Caco-2 (cell line): ENCODE measurements at regions not wholly inside any gene's neighbourhood (a gene's known extent, or its start where the extent isn't known, plus 50 kb on each side); places are given as distances from the start of the nearest gene placed in this dataset.

Experiments
- BruUV-seq: library from RNA; stranded (reverse); fragments of 400-500 nt; replicated peaks from 2 replicates; lab custom pipeline; 2021; lab: Mats Ljungman, UMichigan
- CTCF ChIA-PET: fragments of 300-600 bp; sonication (Branson Sonifier 250); formaldehyde crosslinking; loops from one replicate; lab custom pipeline; 2022; ENCODE audit warnings: antibody characterized with exemption; lab: Charles Lee
- POLR2A ChIA-PET: fragments of 300-600 bp; sonication (Branson Sonifier 250); formaldehyde crosslinking; loops from one replicate; lab custom pipeline; 2022; ENCODE audit warnings: antibody characterized with exemption; lab: Charles Lee
- DNase-seq, 2 experiments: peaks; one replicate each; pipeline versions ENCODE4 v3.0.0 to v3.0.0-alpha.2; 2020 to 2022
- H3K27me3 ChIP-seq: replicated peaks from 2 replicates; pipeline ENCODE4 v1.6.0; 2011; ENCODE audit warnings: low read length; ENCODE audit not compliant: control insufficient read depth, insufficient read depth
- H3K36me3 ChIP-seq: 2 replicates; pipeline ENCODE4 v1.5.1; 2011; ENCODE audit warnings: low read length; ENCODE audit not compliant: control insufficient read depth, insufficient read depth
- H3K4me1 ChIP-seq: fragments of 250-450 bp; sonication (Bioruptor Pico); 2 replicates; pipeline ENCODE4 v1.5.1; 2020; ENCODE audit warnings: mild to moderate bottlenecking
- H3K4me3 ChIP-seq: 2 replicates; pipeline ENCODE4 v1.5.1; 2011; ENCODE audit warnings: low read depth, mild to moderate bottlenecking, control low read depth, low read length
- H3K9me3 ChIP-seq: fragments of 250-450 bp; sonication (Bioruptor Pico); 2 replicates; pipeline ENCODE4 v1.5.1; 2020; ENCODE audit warnings: mild to moderate bottlenecking, moderate library complexity
- H3K27ac Mint-ChIP-seq: one replicate; pipeline ENCODE4 v1.8.0; 2022; ENCODE audit warnings: mixed read lengths; ENCODE audit not compliant: unreplicated experiment
- H3K27me3 Mint-ChIP-seq: one replicate; pipeline ENCODE4 v1.8.0; 2022; ENCODE audit warnings: mixed read lengths; ENCODE audit not compliant: insufficient read depth, unreplicated experiment
- H3K36me3 Mint-ChIP-seq: one replicate; pipeline ENCODE4 v1.8.0; 2022; ENCODE audit warnings: mild to moderate bottlenecking, mixed read lengths; ENCODE audit not compliant: insufficient read depth, unreplicated experiment
- H3K4me1 Mint-ChIP-seq: one replicate; pipeline ENCODE4 v1.8.0; 2022; ENCODE audit warnings: low read depth, mixed read lengths; ENCODE audit not compliant: unreplicated experiment
- H3K4me3 Mint-ChIP-seq: one replicate; pipeline ENCODE4 v1.8.0; 2022; ENCODE audit warnings: mild to moderate bottlenecking, moderate library complexity, mixed read lengths; ENCODE audit not compliant: unreplicated experiment
- H3K9me3 Mint-ChIP-seq: one replicate; pipeline ENCODE4 v1.8.0; 2022; ENCODE audit warnings: mixed read lengths; ENCODE audit not compliant: unreplicated experiment
- intact Hi-C: fragments of 100-400 bp; cut with micrococcal nuclease; formaldehyde crosslinking; loops from one replicate; pipeline ENCODE4 v1.10.0; 2022; ENCODE audit not compliant: unreplicated experiment
- TF ChIP-seq, protein P1 (sequence below), 2 experiments: fragments of 200-600 bp in 1 of 2; IDR thresholded peaks; 1 replicate in 1 of 2; 2 replicates in 1 of 2; pipeline versions ENCODE4 v1.5.1 to v1.8.0; 2011 to 2022; ENCODE audit warnings: antibody characterized with exemption in 1 of 2, control low read depth in 1 of 2, inconsistent platforms in 1 of 2, low read depth in 1 of 2, low read length in 1 of 2, mild to moderate bottlenecking in 1 of 2, moderate library complexity in 1 of 2; ENCODE audit not compliant: insufficient read depth in 1 of 2, severe bottlenecking in 1 of 2, unreplicated experiment in 1 of 2

DNA sequence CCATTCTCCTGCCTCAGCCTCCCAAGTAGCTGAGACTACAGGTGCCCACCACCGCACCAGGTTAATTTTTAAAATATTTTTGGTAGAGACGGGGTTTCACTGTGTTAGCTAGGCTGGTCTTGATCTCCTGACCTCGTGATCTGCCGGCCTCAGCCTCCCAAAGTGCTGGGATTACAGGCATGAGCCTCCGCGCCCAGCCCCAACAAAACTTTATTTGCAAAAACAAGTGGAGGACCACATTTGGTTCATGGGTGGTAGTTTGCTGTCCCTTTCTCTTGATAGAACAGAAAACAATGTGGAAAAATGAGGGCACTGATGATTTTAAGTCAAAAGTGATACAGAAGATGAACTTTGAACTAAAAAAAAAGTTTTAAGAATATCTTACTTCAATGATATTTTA is 121.8 kb upstream of the SERPIND1 start:
- Histone ChIP-seq H3K27me3 (no peaks in the 10 kb centered on the region), H3K36me3 (no peaks in the 10 kb centered on the region), H3K4me3 (no peak overlapping the region), H3K9me3 (no peaks in the 10 kb centered on the region), H3K4me1 (no peaks in the 10 kb centered on the region)
- no TSS peak for BruUV-seq
- no peaks in the 10 kb centered on the region for H3K36me3 Mint-ChIP-seq
- no peak for DNase-seq
- H3K4me3 Mint-ChIP-seq = no peak overlapping the region
- H3K9me3 Mint-ChIP-seq = no peaks in the 10 kb centered on the region
- no peak overlapping the region for H3K27ac Mint-ChIP-seq
- CTCF ChIA-PET = no interaction called here
- TF ChIP-seq, protein P1, sequence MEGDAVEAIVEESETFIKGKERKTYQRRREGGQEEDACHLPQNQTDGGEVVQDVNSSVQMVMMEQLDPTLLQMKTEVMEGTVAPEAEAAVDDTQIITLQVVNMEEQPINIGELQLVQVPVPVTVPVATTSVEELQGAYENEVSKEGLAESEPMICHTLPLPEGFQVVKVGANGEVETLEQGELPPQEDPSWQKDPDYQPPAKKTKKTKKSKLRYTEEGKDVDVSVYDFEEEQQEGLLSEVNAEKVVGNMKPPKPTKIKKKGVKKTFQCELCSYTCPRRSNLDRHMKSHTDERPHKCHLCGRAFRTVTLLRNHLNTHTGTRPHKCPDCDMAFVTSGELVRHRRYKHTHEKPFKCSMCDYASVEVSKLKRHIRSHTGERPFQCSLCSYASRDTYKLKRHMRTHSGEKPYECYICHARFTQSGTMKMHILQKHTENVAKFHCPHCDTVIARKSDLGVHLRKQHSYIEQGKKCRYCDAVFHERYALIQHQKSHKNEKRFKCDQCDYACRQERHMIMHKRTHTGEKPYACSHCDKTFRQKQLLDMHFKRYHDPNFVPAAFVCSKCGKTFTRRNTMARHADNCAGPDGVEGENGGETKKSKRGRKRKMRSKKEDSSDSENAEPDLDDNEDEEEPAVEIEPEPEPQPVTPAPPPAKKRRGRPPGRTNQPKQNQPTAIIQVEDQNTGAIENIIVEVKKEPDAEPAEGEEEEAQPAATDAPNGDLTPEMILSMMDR (IDR thresholded peaks at IDR 0.05; ENCODE audit: insufficient read depth in 1 of 2, low read depth in 1 of 2, low read length in 1 of 2, severe bottlenecking in 1 of 2, unreplicated experiment in 1 of 2) = no peak
- intact Hi-C loops = no loop called here
- POLR2A ChIA-PET = no interaction called here
- no peaks in the 10 kb centered on the region for H3K4me1 Mint-ChIP-seq
- H3K27me3 Mint-ChIP-seq = no peaks in the 10 kb centered on the region

DNA sequence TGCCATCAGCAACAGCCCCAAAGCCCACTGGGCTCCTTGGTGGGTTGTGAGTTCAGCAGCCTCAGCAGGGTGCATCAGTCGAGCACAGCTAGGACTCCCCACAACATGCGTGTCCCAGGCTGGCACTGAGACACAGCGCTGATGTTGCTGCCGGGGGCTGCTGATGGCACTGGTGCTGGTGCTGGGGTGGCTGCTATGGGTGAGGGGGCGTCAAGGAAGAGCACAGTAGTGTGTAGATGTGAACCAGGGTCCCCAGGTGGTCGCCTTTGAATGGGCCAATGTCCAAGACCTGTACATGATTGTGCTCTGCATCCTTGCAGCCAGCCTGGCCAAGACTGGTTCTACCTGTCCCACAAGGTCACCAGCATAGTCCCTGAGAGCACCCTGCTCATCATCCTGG is 121.3 kb upstream of the SERPIND1 start:
- H3K27me3 ChIP-seq = no peaks in the 10 kb centered on the region
- no peak overlapping the region for H3K4me3 Mint-ChIP-seq
- ChIA-PET POLR2A (no interaction called here), CTCF (no interaction called here)
- no peaks in the 10 kb centered on the region for H3K9me3 ChIP-seq
- H3K36me3 ChIP-seq = no peaks in the 10 kb centered on the region
- no peaks in the 10 kb centered on the region for H3K36me3 Mint-ChIP-seq
- DNase-seq = no peak
- H3K27me3 Mint-ChIP-seq = peaks cover 3% of the 10 kb centered on the region
- H3K27ac Mint-ChIP-seq = no peak overlapping the region
- no TSS peak for BruUV-seq
- TF ChIP-seq, protein P1 (IDR thresholded peaks at IDR 0.05; ENCODE audit: insufficient read depth in 1 of 2, low read depth in 1 of 2, low read length in 1 of 2, severe bottlenecking in 1 of 2, unreplicated experiment in 1 of 2) = no peak
- no peaks in the 10 kb centered on the region for H3K4me1 Mint-ChIP-seq
- H3K4me1 ChIP-seq = no peaks in the 10 kb centered on the region
- H3K9me3 Mint-ChIP-seq = no peaks in the 10 kb centered on the region
- intact Hi-C loops = no loop called here
- H3K4me3 ChIP-seq = no peak overlapping the region

DNA sequence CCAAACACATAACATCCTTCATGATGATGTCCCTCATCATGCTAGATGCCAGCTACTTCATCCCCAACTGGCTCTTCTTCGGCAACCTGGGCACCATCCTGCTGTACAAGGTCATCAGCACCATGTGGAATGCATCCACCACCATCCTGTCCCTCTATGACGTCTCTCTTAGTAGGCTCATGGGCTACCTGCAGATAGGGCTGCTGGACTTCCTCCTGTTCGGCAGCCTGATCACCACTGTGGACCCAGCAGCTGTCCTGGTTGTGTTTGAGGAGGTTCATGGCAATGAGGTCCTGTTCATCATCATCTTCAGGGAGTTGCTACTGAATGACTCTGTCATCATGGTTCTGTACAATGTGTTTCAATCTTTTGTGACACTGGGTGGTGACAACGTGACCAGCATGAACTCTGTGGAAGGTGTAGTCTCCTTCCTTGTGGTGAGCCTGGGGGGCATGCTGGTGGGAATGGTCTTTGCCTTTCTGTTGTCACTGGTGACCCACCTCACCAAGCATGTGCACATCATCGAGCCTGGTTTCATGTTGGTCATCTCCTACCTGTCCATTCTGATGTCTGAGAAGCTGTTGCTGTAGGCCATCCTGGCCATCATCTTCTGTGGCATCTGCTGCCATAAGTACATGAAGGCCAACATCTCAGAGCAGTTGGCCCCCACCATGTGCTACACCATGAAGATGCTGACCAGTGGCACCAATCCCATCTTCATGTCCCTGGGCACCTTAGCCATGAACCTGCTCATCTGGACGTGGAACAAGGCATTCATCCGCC is 120.7 kb upstream of the SERPIND1 start:
- H3K27ac Mint-ChIP-seq = no peak overlapping the region
- H3K27me3 ChIP-seq = no peaks in the 10 kb centered on the region
- CTCF ChIA-PET = no interaction called here
- POLR2A ChIA-PET = no interaction called here
- intact Hi-C loops = no loop called here
- TF ChIP-seq, protein P1 (IDR thresholded peaks at IDR 0.05; ENCODE audit: insufficient read depth in 1 of 2, low read depth in 1 of 2, low read length in 1 of 2, severe bottlenecking in 1 of 2, unreplicated experiment in 1 of 2) = no peak
- no peaks in the 10 kb centered on the region for H3K9me3 ChIP-seq
- no peaks in the 10 kb centered on the region for H3K4me1 Mint-ChIP-seq
- H3K4me3 ChIP-seq = no peak overlapping the region
- BruUV-seq = no TSS peak
- peaks cover 7% of the 10 kb centered on the region for H3K27me3 Mint-ChIP-seq
- H3K36me3 ChIP-seq = no peaks in the 10 kb centered on the region
- no peaks in the 10 kb centered on the region for H3K9me3 Mint-ChIP-seq
- H3K4me1 ChIP-seq = no peaks in the 10 kb centered on the region
- H3K36me3 Mint-ChIP-seq = no peaks in the 10 kb centered on the region
- DNase-seq = no peak
- no peak overlapping the region for H3K4me3 Mint-ChIP-seq
